ENCODE measurements at regions not wholly inside any gene's neighbourhood (a gene's known extent, or its start where the extent isn't known, plus 50 kb on each side); places are given as distances from the start of the nearest gene placed in this dataset.

DNA sequence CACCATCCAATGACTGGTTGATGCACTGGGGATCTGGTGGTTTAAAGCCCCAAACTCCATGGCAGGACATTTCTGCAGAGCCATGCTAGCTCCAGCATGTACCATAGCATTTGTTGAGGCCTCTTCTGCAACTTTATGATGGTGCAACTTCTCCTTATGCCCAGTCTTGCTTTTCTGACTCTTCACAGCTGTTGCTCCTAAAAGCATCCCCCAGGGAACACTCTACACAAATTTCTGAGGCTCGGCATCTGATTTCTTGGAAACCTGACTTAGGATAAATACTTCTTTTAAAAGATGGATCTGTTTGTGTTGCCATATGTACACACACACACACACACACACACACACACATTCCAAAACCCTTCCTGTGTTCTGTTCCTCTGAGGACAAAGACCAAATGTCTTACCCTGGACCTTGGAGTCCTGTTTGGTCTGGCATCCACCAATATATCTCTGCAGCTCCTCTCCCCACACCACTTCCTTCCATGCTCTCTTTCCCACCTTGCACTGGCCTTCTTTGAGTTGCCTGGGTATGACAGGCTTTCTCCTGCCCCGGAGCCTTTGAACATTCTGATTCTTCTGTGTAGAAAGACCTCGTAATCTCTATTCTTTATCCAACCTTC, 388.5 kb upstream of the ZNF507 start:
- no peaks in the 10 kb centered on the region for H3K9me3 ChIP-seq
- no peaks in the 10 kb centered on the region for H3K27me3 ChIP-seq
- TF ChIP-seq POLR2AphosphoS5 (IDR thresholded peaks at IDR 0.05) (no peak), POLR2A (IDR thresholded peaks at IDR 0.05) (no peak), CTCF (IDR thresholded peaks at IDR 0.05) (no peak), EP300 (IDR thresholded peaks at IDR 0.05; ENCODE audit: low read depth) (no peak)
- H3K4me3 ChIP-seq, result no peak overlapping the region
- H3K27ac ChIP-seq, result no peak overlapping the region
- no peaks in the 10 kb centered on the region for H3K36me3 ChIP-seq
- 46 to 62% methylated on average over 2 to 3 of the region's 3 CpGs for WGBS, 2 donors (ENCODE audit: low coverage in 1 of 2)
- DNase-seq, result no peak
- intact Hi-C loops (cut with DNase I; ENCODE audit: low total_unique reads), result no loop called here
- in situ Hi-C loops (cut with MboI; ENCODE audit: low pct_ligation_motif_present in 1 of 4, low pct_unique_long_range_greater_than_20kb in 1 of 4, low sequenced_read_pairs in 3 of 4), result no loop called here
- peaks cover 0 to 8% (median 0%) of the 10 kb centered on the region in 4 donors for H3K4me1 ChIP-seq

DNA sequence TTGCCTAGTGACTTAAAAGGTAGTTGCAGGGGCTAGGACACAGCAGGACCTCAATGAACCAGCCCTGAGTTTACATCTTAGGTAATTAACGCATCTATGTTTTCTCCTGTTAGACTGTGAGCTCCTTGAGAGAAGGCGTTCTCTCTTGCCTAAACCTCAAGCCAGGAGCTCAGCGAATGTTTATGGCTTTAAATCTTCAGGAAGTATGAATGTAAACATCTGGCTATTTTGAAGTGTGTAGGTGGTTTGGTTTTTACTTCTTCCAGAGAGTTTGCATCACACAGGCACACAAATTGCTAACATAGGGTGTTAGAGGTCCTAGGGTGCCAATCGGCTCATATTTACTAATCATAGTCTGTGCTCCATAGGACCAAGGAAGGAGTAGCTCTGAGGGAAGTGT, 387.7 kb upstream of the ZNF507 start:
- Histone ChIP-seq H3K4me1 (peaks cover 0 to 15% (median 1%) of the 10 kb centered on the region in 4 donors), H3K27me3 (no peaks in the 10 kb centered on the region), H3K27ac (no peak overlapping the region), H3K9me3 (no peaks in the 10 kb centered on the region), H3K4me3 (no peak overlapping the region), H3K36me3 (no peaks in the 10 kb centered on the region)
- in situ Hi-C loops (cut with MboI; ENCODE audit: low pct_ligation_motif_present in 1 of 4, low pct_unique_long_range_greater_than_20kb in 1 of 4, low sequenced_read_pairs in 3 of 4), result no loop called here
- WGBS, 2 donors (ENCODE audit: low coverage in 1 of 2), result 43 to 56% methylated on average over 3 to 4 of the region's 4 CpGs
- DNase-seq, result no peak
- intact Hi-C loops (cut with DNase I; ENCODE audit: low total_unique reads), result no loop called here
- TF ChIP-seq POLR2AphosphoS5 (IDR thresholded peaks at IDR 0.05) (no peak), CTCF (IDR thresholded peaks at IDR 0.05) (no peak), EP300 (IDR thresholded peaks at IDR 0.05; ENCODE audit: low read depth) (no peak), POLR2A (IDR thresholded peaks at IDR 0.05) (no peak)

DNA sequence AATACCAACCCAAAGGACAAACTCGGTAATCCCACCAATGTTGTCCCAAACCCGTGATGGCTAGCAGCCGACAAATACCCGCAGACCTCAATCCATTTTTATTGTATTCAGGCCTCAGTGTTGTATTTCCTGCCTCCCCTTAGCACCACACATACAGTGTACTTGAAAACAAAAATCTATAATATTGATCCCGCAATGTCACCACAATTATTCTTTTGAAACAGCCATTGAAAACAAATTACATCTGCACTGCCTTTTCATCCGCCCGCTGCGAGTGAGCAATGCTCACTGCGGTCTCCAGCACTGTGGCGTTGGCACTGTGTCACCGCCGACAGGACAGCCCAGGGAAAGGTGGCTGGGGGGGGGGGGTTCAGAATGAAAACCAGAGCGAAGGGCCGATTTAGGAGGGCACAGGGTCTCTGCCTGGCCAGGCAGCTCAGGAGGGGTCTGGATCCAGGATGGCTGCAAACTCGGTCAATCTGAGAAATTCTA, 385.8 kb upstream of the ZNF507 start:
- Histone ChIP-seq H3K4me3 (no peak overlapping the region), H3K36me3 (no peaks in the 10 kb centered on the region), H3K9me3 (no peaks in the 10 kb centered on the region), H3K4me1 (peaks cover 0 to 17% (median 1%) of the 10 kb centered on the region in 4 donors), H3K27ac (no peak overlapping the region), H3K27me3 (no peaks in the 10 kb centered on the region)
- 94 to 96% methylated on average over 8 to 15 of the region's 15 CpGs for WGBS, 2 donors (ENCODE audit: low coverage in 1 of 2)
- intact Hi-C loops (cut with DNase I; ENCODE audit: low total_unique reads) (no loop called here), in situ Hi-C loops (cut with MboI; ENCODE audit: low pct_ligation_motif_present in 1 of 4, low pct_unique_long_range_greater_than_20kb in 1 of 4, low sequenced_read_pairs in 3 of 4) (no loop called here)
- TF ChIP-seq EP300 (IDR thresholded peaks at IDR 0.05; ENCODE audit: low read depth), result no peak
- no peak for TF ChIP-seq POLR2AphosphoS5 (IDR thresholded peaks at IDR 0.05)
- no peak for TF ChIP-seq POLR2A (IDR thresholded peaks at IDR 0.05)
- no peak for TF ChIP-seq CTCF (IDR thresholded peaks at IDR 0.05)
- no peak for DNase-seq

DNA sequence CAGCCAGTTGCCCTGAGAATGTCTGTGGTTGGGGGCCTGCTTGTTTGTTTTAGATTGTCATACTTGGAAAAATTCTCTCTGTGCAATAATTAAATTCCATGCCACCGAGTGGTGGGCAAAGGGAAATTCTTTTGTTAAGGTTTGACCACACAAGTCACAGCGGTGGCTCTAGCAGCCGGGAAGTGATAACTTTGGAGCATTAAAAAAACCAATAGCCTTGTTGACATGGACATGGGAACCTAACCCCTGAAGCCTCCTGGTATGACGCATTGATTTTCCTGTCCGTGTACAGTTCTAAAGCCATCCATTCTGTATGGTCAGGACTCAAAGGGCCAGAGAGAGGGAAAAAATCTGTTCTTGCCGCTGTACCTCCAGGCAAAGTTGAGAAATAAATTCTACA, 384.9 kb upstream of the ZNF507 start:
- in situ Hi-C loops (cut with MboI; ENCODE audit: low pct_ligation_motif_present in 1 of 4, low pct_unique_long_range_greater_than_20kb in 1 of 4, low sequenced_read_pairs in 3 of 4) (no loop called here), intact Hi-C loops (cut with DNase I; ENCODE audit: low total_unique reads) (no loop called here)
- no peaks in the 10 kb centered on the region for H3K9me3 ChIP-seq
- H3K4me3 ChIP-seq, result no peak overlapping the region
- WGBS, 2 donors (ENCODE audit: low coverage in 1 of 2), result 75 to 86% methylated on average over 3 to 6 of the region's 6 CpGs
- H3K4me1 ChIP-seq, result peaks cover 0 to 17% (median 1%) of the 10 kb centered on the region in 4 donors
- H3K36me3 ChIP-seq, result no peaks in the 10 kb centered on the region
- no peaks in the 10 kb centered on the region for H3K27me3 ChIP-seq
- no peak for TF ChIP-seq EP300 (IDR thresholded peaks at IDR 0.05; ENCODE audit: low read depth)
- TF ChIP-seq CTCF (IDR thresholded peaks at IDR 0.05), result no peak
- no peak for TF ChIP-seq POLR2A (IDR thresholded peaks at IDR 0.05)
- no peak for TF ChIP-seq POLR2AphosphoS5 (IDR thresholded peaks at IDR 0.05)
- DNase-seq, result no peak
- H3K27ac ChIP-seq, result no peak overlapping the region

Data from transverse colon (tissue), 4 donors.